Vagina (tissue), 2 donors: ENCODE measurements at regions not wholly inside any gene's neighbourhood (a gene's known extent, or its start where the extent isn't known, plus 50 kb on each side); places are given as distances from the start of the nearest gene placed in this dataset.
"Not testable (repeated sequence)": the region's sequence is repeated elsewhere in the genome, so short reads cannot be mapped to it uniquely, and the experiment has no call there.

Experiments used
- DNase-seq, 2 donors: peaks; one replicate each; pipeline ENCODE4 v3.0.0-alpha.2; 2017; ENCODE audit errors: extremely low spot score in 2 of 2
- H3K27ac ChIP-seq: fragments of 200-600 bp; sonication (generic); one replicate; pipeline ENCODE4 v1.5.1; 2019
- H3K27me3 ChIP-seq: fragments of 200-600 bp; sonication (generic); one replicate; pipeline ENCODE4 v1.5.1; 2019
- H3K36me3 ChIP-seq, 2 donors: fragments of 200-600 bp; sonication (generic); one replicate each; pipeline ENCODE4 v1.5.1; 2017 to 2019
- H3K4me1 ChIP-seq: fragments of 200-600 bp; sonication (generic); one replicate; pipeline ENCODE4 v1.5.1; 2019
- H3K4me3 ChIP-seq, 2 donors: fragments of 200-600 bp; sonication (generic); 1 replicate in 1 of 2; 2 replicates in 1 of 2; pipeline ENCODE4 v1.5.1; 2016 to 2019
- H3K9me3 ChIP-seq: fragments of 200-600 bp; sonication (generic); one replicate; pipeline ENCODE4 v1.5.1; 2019
- POLR2A ChIP-seq, 2 donors: fragments of 450-650 bp; IDR thresholded peaks; one replicate each; pipeline ENCODE4 v1.6.1; 2017; ENCODE audit warnings: antibody characterized with exemption in 2 of 2, mild to moderate bottlenecking in 2 of 2, moderate library complexity in 2 of 2
- POLR2AphosphoS5 ChIP-seq, 2 donors: sonication (generic); formaldehyde crosslinking; IDR thresholded peaks; one replicate each; pipeline ENCODE4 v1.9.0; 2017; ENCODE audit warnings: antibody characterized with exemption in 2 of 2, mild to moderate bottlenecking in 2 of 2, low read depth in 1 of 2; ENCODE audit not compliant: insufficient read depth in 1 of 2
- intact Hi-C: fragments of 100-400 bp; cut with DNase I; formaldehyde crosslinking; loops from one replicate; pipeline ENCODE4 v1.15.1; 2023
- TF ChIP-seq, protein P1 (sequence below), 3 experiments: fragments of 450-650 bp in 2 of 3; fragments of 200-600 bp in 1 of 3; sonication (generic) in 1 of 3; IDR thresholded peaks; one replicate each; pipeline ENCODE4 v1.5.1; 2017 to 2019; ENCODE audit warnings: antibody characterized with exemption in 3 of 3, mild to moderate bottlenecking in 2 of 3, moderate library complexity in 2 of 3

DNA sequence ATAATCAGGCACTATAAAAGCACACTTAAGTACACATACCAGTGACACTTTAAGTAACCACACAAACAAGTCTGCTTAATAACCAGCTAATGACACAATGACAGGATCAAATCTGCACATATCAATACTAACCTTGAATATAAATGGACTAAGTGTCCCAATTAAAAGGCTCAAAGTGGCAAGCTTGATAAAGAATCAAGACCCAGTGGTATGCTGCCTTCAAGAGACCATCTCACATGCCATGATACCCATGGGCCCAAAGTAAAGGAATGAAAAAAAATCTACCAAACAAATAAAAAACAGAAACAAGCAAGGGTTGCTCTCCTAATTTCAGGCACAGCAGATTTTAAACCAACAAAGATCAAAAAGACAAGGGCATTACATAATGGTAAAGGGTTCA is 470.4 kb downstream of the TRHDE start:
- H3K27me3 ChIP-seq, result no peaks in the 10 kb centered on the region
- H3K4me3 ChIP-seq, result no peak overlapping the region
- TF ChIP-seq POLR2AphosphoS5 (IDR thresholded peaks at IDR 0.05; ENCODE audit: insufficient read depth in 1 of 2, low read depth in 1 of 2) (no peak), POLR2A (IDR thresholded peaks at IDR 0.05) (no peak)
- TF ChIP-seq, protein P1, sequence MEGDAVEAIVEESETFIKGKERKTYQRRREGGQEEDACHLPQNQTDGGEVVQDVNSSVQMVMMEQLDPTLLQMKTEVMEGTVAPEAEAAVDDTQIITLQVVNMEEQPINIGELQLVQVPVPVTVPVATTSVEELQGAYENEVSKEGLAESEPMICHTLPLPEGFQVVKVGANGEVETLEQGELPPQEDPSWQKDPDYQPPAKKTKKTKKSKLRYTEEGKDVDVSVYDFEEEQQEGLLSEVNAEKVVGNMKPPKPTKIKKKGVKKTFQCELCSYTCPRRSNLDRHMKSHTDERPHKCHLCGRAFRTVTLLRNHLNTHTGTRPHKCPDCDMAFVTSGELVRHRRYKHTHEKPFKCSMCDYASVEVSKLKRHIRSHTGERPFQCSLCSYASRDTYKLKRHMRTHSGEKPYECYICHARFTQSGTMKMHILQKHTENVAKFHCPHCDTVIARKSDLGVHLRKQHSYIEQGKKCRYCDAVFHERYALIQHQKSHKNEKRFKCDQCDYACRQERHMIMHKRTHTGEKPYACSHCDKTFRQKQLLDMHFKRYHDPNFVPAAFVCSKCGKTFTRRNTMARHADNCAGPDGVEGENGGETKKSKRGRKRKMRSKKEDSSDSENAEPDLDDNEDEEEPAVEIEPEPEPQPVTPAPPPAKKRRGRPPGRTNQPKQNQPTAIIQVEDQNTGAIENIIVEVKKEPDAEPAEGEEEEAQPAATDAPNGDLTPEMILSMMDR (IDR thresholded peaks at IDR 0.05), result no peak
- no peaks in the 10 kb centered on the region for H3K36me3 ChIP-seq
- no peaks in the 10 kb centered on the region for H3K4me1 ChIP-seq
- intact Hi-C loops, result no loop called here
- no peaks in the 10 kb centered on the region for H3K9me3 ChIP-seq
- no peak for DNase-seq
- no peak overlapping the region for H3K27ac ChIP-seq

DNA sequence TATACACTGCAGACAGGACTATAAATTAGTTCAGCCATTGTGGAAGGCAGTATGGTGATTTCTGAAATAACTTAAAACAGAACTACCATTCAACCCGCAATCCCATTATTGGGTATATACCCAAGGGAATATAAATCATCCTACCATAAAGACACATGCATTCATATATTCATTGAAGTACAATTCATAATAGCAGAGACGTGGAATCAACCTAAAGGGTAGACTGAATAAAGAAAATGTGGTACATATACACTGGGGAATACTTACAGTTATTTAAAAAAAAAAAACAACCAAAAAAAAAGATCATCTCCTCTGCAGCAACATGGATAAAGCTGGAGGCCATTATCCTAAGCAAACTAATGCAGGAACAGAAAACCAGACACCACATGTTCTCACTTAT is 473.9 kb downstream of the TRHDE start:
- Histone ChIP-seq H3K27ac (no peak overlapping the region), H3K27me3 (no peaks in the 10 kb centered on the region), H3K4me3 (no peak overlapping the region), H3K36me3 (no peaks in the 10 kb centered on the region), H3K4me1 (no peaks in the 10 kb centered on the region), H3K9me3 (no peaks in the 10 kb centered on the region)
- intact Hi-C loops, result no loop called here
- no peak for DNase-seq
- TF ChIP-seq POLR2AphosphoS5 (IDR thresholded peaks at IDR 0.05; ENCODE audit: insufficient read depth in 1 of 2, low read depth in 1 of 2) (no peak), POLR2A (IDR thresholded peaks at IDR 0.05) (no peak)
- TF ChIP-seq, protein P1 (IDR thresholded peaks at IDR 0.05), result no peak

DNA sequence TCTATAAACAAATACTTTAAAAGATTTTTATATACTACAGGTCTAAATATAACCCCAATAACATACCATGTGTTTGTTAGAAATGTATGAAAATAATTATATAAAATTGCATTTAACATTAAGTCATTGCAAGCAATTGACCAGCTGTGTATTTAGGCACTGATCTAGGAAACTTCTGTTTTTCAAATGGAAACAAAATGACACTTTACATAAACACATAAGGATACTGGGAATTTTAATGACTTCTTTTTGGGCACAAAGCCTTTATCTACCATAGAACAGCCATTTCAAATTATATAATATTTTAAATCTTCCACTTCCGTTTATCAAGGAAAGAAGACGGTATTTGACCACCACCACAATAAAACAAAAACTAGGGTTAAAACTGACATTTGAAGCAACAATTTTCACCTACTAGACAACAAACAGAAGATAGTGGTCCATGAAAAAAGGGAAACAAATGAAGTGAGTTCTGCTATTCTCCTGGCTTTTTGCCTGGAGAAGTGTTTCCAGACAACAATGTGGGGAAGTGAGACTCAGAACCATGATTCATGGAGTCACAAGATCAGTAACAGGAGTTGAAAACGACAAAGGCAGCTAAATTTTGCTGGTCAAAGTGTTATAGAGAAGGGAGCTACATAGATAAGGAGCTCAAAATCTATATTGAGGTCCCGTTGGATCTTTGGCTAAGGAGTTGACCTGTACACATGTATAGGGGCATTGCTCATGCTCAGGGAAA is 475.1 kb downstream of the TRHDE start:
- intact Hi-C loops, result no loop called here
- no peaks in the 10 kb centered on the region for H3K27me3 ChIP-seq
- no peak overlapping the region for H3K27ac ChIP-seq
- H3K36me3 ChIP-seq, result no peaks in the 10 kb centered on the region
- DNase-seq, result no peak
- H3K4me3 ChIP-seq, result no peak overlapping the region
- H3K4me1 ChIP-seq, result no peaks in the 10 kb centered on the region
- TF ChIP-seq POLR2A (IDR thresholded peaks at IDR 0.05) (no peak), POLR2AphosphoS5 (IDR thresholded peaks at IDR 0.05; ENCODE audit: insufficient read depth in 1 of 2, low read depth in 1 of 2) (no peak)
- TF ChIP-seq, protein P1 (IDR thresholded peaks at IDR 0.05), result no peak
- H3K9me3 ChIP-seq, result no peaks in the 10 kb centered on the region

DNA sequence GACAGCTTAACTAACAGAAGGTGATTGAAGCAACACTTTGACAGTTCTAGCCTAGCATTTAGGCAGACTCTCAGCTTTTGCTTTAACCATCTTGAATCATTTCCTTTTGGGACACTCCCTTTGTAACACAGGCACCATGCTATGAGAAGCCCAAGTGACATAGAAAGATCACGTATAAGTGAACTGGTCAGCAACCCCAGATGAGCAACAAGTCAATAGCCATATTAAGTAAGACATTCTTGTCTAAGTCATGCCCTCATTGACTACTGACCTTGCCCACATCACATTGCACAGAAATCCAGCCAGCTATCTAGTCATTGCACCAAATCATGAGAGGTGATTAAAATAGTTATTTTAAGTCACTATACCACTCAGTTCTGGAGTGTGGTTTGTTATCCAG is 476.8 kb downstream of the TRHDE start:
- DNase-seq, result no peak
- H3K36me3 ChIP-seq, result no peaks in the 10 kb centered on the region
- no peaks in the 10 kb centered on the region for H3K27me3 ChIP-seq
- no peak overlapping the region for H3K4me3 ChIP-seq
- TF ChIP-seq, protein P1 (IDR thresholded peaks at IDR 0.05), result no peak
- no peak for TF ChIP-seq POLR2AphosphoS5 (IDR thresholded peaks at IDR 0.05; ENCODE audit: insufficient read depth in 1 of 2, low read depth in 1 of 2)
- TF ChIP-seq POLR2A (IDR thresholded peaks at IDR 0.05), result no peak
- no peaks in the 10 kb centered on the region for H3K4me1 ChIP-seq
- H3K9me3 ChIP-seq, result no peaks in the 10 kb centered on the region
- no peak overlapping the region for H3K27ac ChIP-seq
- intact Hi-C loops, result no loop called here

DNA sequence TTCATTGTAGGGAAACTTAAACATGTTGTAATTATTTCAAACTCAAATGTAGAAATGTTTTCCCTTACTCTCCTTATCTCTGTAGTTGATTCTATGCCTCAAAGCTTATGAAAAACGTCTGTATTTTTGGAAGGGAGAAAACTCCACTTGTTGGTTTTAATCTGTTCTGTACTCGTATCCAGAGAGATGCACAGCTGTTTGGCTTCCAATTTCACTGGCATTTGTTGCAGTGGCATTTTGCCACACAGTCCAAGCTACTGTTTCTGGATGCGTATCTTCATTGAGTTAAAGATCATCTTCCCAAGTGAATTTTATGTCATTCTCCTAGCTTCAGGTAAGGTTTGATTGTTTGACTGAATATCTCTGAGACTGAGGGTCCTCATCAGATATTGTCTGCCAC is 481.4 kb downstream of the TRHDE start:
- Histone ChIP-seq H3K36me3 (no peaks in the 10 kb centered on the region), H3K4me1 (no peaks in the 10 kb centered on the region), H3K4me3 (no peak overlapping the region), H3K27ac (no peak overlapping the region), H3K27me3 (no peaks in the 10 kb centered on the region), H3K9me3 (no peaks in the 10 kb centered on the region)
- TF ChIP-seq POLR2A (IDR thresholded peaks at IDR 0.05), result no peak
- TF ChIP-seq POLR2AphosphoS5 (IDR thresholded peaks at IDR 0.05; ENCODE audit: insufficient read depth in 1 of 2, low read depth in 1 of 2), result no peak
- TF ChIP-seq, protein P1 (IDR thresholded peaks at IDR 0.05), result no peak
- DNase-seq, result no peak
- intact Hi-C loops, result no loop called here

DNA sequence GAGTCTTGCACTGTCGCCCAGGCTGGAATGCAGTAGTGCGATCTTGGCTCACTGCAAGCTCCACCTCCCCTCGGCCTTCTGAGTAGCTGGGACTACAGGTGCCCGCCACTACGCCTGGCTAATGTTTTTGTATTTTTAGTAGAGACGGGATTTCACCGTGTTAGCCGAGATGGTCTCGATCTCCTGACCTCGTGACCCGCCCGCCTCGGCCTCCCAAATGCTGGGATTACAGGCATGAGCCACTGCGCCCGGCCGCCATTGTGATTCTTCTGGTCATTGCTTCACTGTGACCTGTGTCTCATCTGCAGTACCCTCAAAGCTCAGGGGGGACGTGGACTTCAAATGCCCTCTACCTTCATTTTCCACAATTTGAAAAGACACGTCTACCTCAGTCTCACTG is 481.9 kb downstream of the TRHDE start:
- H3K4me3 ChIP-seq, H3K4me1 ChIP-seq, H3K9me3 ChIP-seq, H3K36me3 ChIP-seq, H3K27me3 ChIP-seq, intact Hi-C loops, H3K27ac ChIP-seq, DNase-seq: not testable (repeated sequence)
